ENCODE measurements at regions not wholly inside any gene's neighbourhood (a gene's known extent, or its start where the extent isn't known, plus 50 kb on each side); places are given as distances from the start of the nearest gene placed in this dataset.

- TF ChIP-seq EZH2 (IDR thresholded peaks at IDR 0.05; ENCODE audit: borderline replicate concordance, low read depth, low read length, severe bottlenecking) (no peak), CTCF (IDR thresholded peaks at IDR 0.05; ENCODE audit: borderline replicate concordance, extremely low read depth, low read length, poor library complexity, severe bottlenecking) (no peak)
- H4K20me1 ChIP-seq (ENCODE audit: insufficient read depth, low read length) = no peaks in the 10 kb centered on the region
- ATAC-seq (ENCODE audit: insufficient read depth, low read depth) (no peak), DNase-seq (no peak)
- peaks cover 13% of the 10 kb centered on the region for H3K27me3 ChIP-seq (ENCODE audit: insufficient read depth, low read length, poor library complexity)
- no peak overlapping the region for H3K9ac ChIP-seq (ENCODE audit: low read depth, low read length)
- H3K36me3 ChIP-seq (ENCODE audit: insufficient read depth, low read length) = no peaks in the 10 kb centered on the region
- H3K79me2 ChIP-seq (ENCODE audit: insufficient read depth, low read length) = no peaks in the 10 kb centered on the region
- no peak overlapping the region for H3K27ac ChIP-seq (ENCODE audit: low read length)
- no peaks in the 10 kb centered on the region for H3K4me1 ChIP-seq (ENCODE audit: insufficient read depth, low read length)
- no peak overlapping the region for H3K4me2 ChIP-seq (ENCODE audit: insufficient read depth, low read length)
- no peak overlapping the region for H2AFZ ChIP-seq (ENCODE audit: low read depth, low read length)
- H3K4me3 ChIP-seq (ENCODE audit: low read depth in 1 of 2, low read length in 2 of 2) = no peak overlapping the region
- H3K9me3 ChIP-seq (ENCODE audit: insufficient read depth, low read length, severe bottlenecking) = no peaks in the 10 kb centered on the region
These were observed 220.4 kb downstream of the C16orf95 start for GRCh38 chr16:87096746-87097333.

GRCh38 chr16:87098361-87098760, 218.8 kb downstream of the C16orf95 start:
- H3K79me2 ChIP-seq (ENCODE audit: insufficient read depth, low read length) = no peaks in the 10 kb centered on the region
- H4K20me1 ChIP-seq (ENCODE audit: insufficient read depth, low read length) = no peaks in the 10 kb centered on the region
- no peak overlapping the region for H3K4me3 ChIP-seq (ENCODE audit: low read depth in 1 of 2, low read length in 2 of 2)
- no peak overlapping the region for H3K4me2 ChIP-seq (ENCODE audit: insufficient read depth, low read length)
- H3K36me3 ChIP-seq (ENCODE audit: insufficient read depth, low read length) = no peaks in the 10 kb centered on the region
- no peaks in the 10 kb centered on the region for H3K9me3 ChIP-seq (ENCODE audit: insufficient read depth, low read length, severe bottlenecking)
- no peak for DNase-seq
- TF ChIP-seq CTCF (IDR thresholded peaks at IDR 0.05; ENCODE audit: borderline replicate concordance, extremely low read depth, low read length, poor library complexity, severe bottlenecking) (no peak), EZH2 (IDR thresholded peaks at IDR 0.05; ENCODE audit: borderline replicate concordance, low read depth, low read length, severe bottlenecking) (no peak)
- no peak overlapping the region for H3K27ac ChIP-seq (ENCODE audit: low read length)
- H3K4me1 ChIP-seq (ENCODE audit: insufficient read depth, low read length) = no peaks in the 10 kb centered on the region
- no peak overlapping the region for H3K9ac ChIP-seq (ENCODE audit: low read depth, low read length)
- H3K27me3 ChIP-seq (ENCODE audit: insufficient read depth, low read length, poor library complexity) = peaks cover 13% of the 10 kb centered on the region
- no peak for ATAC-seq (ENCODE audit: insufficient read depth, low read depth)
- H2AFZ ChIP-seq (ENCODE audit: low read depth, low read length) = no peak overlapping the region

- H3K9ac ChIP-seq (ENCODE audit: low read depth, low read length) = no peak overlapping the region
- DNase-seq = no peak
- TF ChIP-seq EZH2 (IDR thresholded peaks at IDR 0.05; ENCODE audit: borderline replicate concordance, low read depth, low read length, severe bottlenecking) = no peak
- TF ChIP-seq CTCF (IDR thresholded peaks at IDR 0.05; ENCODE audit: borderline replicate concordance, extremely low read depth, low read length, poor library complexity, severe bottlenecking) = no peak
- peaks cover 13% of the 10 kb centered on the region for H3K27me3 ChIP-seq (ENCODE audit: insufficient read depth, low read length, poor library complexity)
- H3K4me2 ChIP-seq (ENCODE audit: insufficient read depth, low read length) = no peak overlapping the region
- H4K20me1 ChIP-seq (ENCODE audit: insufficient read depth, low read length) = no peaks in the 10 kb centered on the region
- H3K9me3 ChIP-seq (ENCODE audit: insufficient read depth, low read length, severe bottlenecking) = no peaks in the 10 kb centered on the region
- no peak for ATAC-seq (ENCODE audit: insufficient read depth, low read depth)
- no peak overlapping the region for H3K27ac ChIP-seq (ENCODE audit: low read length)
- no peak overlapping the region for H3K4me3 ChIP-seq (ENCODE audit: low read depth in 1 of 2, low read length in 2 of 2)
- no peaks in the 10 kb centered on the region for H3K36me3 ChIP-seq (ENCODE audit: insufficient read depth, low read length)
- H2AFZ ChIP-seq (ENCODE audit: low read depth, low read length) = no peak overlapping the region
- H3K4me1 ChIP-seq (ENCODE audit: insufficient read depth, low read length) = no peaks in the 10 kb centered on the region
- H3K79me2 ChIP-seq (ENCODE audit: insufficient read depth, low read length) = no peaks in the 10 kb centered on the region
These were observed 218.0 kb downstream of the C16orf95 start for GRCh38 chr16:87098976-87099720.
